AG10803 (cell line): ENCODE measurements at regions not wholly inside any gene's neighbourhood (a gene's known extent, or its start where the extent isn't known, plus 50 kb on each side); places are given as distances from the start of the nearest gene placed in this dataset.
"Not testable (repeated sequence)": the region's sequence is repeated elsewhere in the genome, so short reads cannot be mapped to it uniquely, and the experiment has no call there.

Source experiments
- DNase-seq: peaks from one replicate; pipeline ENCODE4 v3.0.0; 2010; ENCODE audit warnings: low read depth
- H3K4me3 ChIP-seq: 2 replicates; pipeline ENCODE4 v1.5.1; 2011; ENCODE audit warnings: mild to moderate bottlenecking, low read length, control low read depth
- TF ChIP-seq, protein P1 (sequence below): conservative IDR thresholded peaks from 2 replicates; pipeline ENCODE4 v1.5.1; 2011; ENCODE audit warnings: mild to moderate bottlenecking, low read length, control low read depth, inconsistent platforms

DNA sequence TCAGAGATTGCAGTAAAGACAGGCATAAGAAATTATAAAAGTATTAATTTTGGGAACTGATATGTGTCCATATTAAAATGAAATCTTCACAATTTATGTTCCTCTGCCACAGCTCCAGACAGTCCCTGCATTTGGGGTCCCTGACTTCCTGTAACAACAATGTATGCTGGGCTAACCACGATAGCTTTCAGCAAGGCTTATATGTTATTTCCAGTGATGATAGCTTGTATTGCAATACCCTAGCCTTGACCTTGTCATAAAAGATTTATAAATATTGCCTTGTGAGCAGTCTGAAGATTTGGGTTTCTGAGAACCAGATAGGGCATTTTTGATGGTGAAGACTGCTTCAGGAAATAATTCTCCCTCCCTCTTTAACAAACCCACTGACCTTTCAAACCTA is 129.5 kb downstream of the PCDH10 start:
- TF ChIP-seq, protein P1, sequence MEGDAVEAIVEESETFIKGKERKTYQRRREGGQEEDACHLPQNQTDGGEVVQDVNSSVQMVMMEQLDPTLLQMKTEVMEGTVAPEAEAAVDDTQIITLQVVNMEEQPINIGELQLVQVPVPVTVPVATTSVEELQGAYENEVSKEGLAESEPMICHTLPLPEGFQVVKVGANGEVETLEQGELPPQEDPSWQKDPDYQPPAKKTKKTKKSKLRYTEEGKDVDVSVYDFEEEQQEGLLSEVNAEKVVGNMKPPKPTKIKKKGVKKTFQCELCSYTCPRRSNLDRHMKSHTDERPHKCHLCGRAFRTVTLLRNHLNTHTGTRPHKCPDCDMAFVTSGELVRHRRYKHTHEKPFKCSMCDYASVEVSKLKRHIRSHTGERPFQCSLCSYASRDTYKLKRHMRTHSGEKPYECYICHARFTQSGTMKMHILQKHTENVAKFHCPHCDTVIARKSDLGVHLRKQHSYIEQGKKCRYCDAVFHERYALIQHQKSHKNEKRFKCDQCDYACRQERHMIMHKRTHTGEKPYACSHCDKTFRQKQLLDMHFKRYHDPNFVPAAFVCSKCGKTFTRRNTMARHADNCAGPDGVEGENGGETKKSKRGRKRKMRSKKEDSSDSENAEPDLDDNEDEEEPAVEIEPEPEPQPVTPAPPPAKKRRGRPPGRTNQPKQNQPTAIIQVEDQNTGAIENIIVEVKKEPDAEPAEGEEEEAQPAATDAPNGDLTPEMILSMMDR = no peak
- DNase-seq = no peak

DNA sequence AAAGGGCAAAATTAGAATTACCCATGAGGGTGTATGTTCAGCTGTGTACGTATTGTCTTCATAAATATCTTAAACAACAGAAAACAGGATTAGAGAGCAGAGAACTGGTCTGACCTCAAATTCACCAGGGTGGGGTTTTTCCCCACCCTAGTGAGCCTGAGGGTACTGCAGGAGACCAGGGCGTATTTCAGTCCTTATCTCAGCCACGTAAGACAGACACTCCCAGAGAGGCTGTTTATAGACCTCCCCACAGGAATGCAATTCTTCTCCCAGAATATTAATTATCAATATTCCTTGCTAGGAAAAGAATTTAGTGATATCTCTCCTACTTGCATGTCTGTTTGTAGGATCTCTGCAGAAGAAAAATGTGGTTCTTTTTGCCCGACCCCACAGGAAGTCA is 128.8 kb downstream of the PCDH10 start:
- H3K4me3 ChIP-seq, DNase-seq: not testable (repeated sequence)

More for the DNA sequence above, 129.5 kb downstream of the PCDH10 start:
- no peak overlapping the region for H3K4me3 ChIP-seq

DNA sequence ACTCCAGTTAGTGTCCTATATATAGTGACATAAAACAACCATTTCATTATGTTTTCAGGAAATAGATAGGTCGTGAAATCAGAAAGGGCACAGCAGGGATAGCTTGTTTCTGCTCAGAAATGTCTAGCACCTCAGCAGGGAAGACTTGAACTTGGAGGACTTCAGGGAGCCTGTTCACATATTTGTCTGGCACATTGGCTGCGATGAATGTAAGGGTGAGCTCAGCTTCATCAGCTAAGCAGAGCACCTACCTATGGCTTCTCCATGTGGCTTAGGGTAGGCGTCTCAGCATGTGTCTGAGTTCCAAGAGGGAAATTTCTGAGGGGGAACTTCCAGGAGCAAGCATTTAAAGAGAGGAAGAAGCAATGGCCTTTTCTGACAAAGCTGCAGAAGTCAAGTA is 126.2 kb downstream of the PCDH10 start:
- TF ChIP-seq, protein P1 = no peak
- no peak overlapping the region for H3K4me3 ChIP-seq
- DNase-seq = no peak

DNA sequence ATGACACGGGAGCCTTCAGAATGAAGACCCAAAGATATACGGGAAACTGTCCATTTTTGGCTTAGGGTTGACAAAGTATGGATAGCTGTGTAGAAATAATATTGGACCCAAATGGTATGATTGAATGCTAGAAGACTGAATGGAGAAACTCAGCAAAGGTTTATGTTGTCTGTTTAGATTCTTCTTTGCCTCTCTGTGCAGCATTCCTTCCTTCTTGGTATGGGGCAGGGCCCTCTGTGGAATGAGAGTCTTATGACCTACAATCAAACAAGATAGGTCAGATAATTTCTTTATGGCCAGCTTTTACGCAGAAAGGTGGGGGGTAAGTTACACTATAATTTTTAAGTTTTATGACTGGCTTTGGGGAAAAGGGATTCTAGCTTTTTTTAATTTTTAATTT is 124.3 kb downstream of the PCDH10 start:
- TF ChIP-seq, protein P1 = no peak
- no peak for DNase-seq
- no peak overlapping the region for H3K4me3 ChIP-seq

- TF ChIP-seq, protein P1 = no peak
- no peak for DNase-seq
- H3K4me3 ChIP-seq = no peak overlapping the region
These were observed 121.0 kb downstream of the PCDH10 start for GRCh38 chr4:133270021-133270570.

- DNase-seq = no peak
- no peak overlapping the region for H3K4me3 ChIP-seq
- TF ChIP-seq, protein P1 = no peak
These were observed 119.1 kb downstream of the PCDH10 start for GRCh38 chr4:133268205-133268604.

GRCh38 chr4:133267506-133267905 is 118.4 kb downstream of the PCDH10 start:
- not testable (repeated sequence) for DNase-seq, H3K4me3 ChIP-seq

DNA sequence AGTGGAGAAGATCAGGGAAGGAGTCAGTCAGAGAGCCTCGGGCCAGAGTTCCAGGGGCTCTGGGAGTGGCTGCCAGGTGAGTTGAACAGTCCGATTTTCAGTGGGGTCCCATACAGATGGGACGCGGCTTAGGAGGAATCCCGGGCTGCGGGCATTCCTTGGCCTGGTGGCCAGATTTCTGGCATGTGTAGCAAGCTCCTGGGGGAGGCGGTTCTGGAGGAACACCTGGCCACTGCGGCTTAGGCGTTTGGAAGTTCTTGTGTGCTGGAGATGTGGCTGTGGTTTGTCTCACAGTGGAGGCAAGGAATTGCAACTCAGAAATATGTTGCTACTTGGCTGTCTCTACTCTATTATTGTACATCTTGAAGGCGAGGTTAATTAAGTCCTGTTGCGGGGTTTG is 117.9 kb downstream of the PCDH10 start:
- H3K4me3 ChIP-seq, DNase-seq: not testable (repeated sequence)

DNA sequence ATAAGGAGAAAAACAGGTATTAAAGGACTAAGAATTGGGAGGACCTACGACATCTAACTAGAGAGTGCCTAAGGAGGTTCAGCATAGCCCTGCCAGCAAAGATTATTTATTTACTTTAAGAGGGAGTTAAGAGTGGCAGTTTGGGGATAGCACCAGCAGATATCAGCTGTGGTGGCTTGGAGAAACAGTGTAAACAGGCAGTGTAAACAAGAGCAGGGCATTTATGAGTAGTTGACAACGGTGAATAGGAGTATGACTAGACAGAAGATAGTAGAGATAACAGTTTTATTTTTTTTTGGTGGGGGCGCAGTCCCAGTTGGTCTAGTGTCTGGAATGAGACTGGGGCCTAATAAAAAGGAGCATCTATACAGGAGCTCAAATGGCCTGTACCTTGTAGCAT is 115.2 kb downstream of the PCDH10 start:
- not testable (repeated sequence) for H3K4me3 ChIP-seq, DNase-seq

GRCh38 chr4:133263104-133263503 is 114.0 kb downstream of the PCDH10 start:
- TF ChIP-seq, protein P1 = no peak
- no peak overlapping the region for H3K4me3 ChIP-seq
- no peak for DNase-seq
